Activated B cell treated with CpG ODN at 0.5 μM for 24 hours (primary cell): ENCODE measurements at regions not wholly inside any gene's neighbourhood (a gene's known extent, or its start where the extent isn't known, plus 50 kb on each side); places are given as distances from the start of the nearest gene placed in this dataset.

Experiments
- ATAC-seq: fragments of 200-7000 bp; cut with Tn5 transposase; one replicate; pipeline ENCODE4 v1.10.0; 2021; ENCODE audit warnings: low read depth, mild to moderate bottlenecking, moderate library complexity
- CTCF ChIA-PET: fragments of 350-600 bp; sonication (Branson Sonifier 250); formaldehyde crosslinking; loops from one replicate; lab custom pipeline; 2021; ENCODE audit warnings: antibody characterized with exemption; lab: Charles Lee
- POLR2A ChIA-PET: fragments of 350-600 bp; sonication (Branson Sonifier 250); formaldehyde crosslinking; loops from one replicate; lab custom pipeline; 2021; ENCODE audit warnings: antibody characterized with exemption; lab: Charles Lee
- DNase-seq: peaks from one replicate; pipeline ENCODE4 v3.0.0; 2022
- H3K27ac Mint-ChIP-seq: one replicate; pipeline ENCODE4 v1.8.0; 2020; ENCODE audit warnings: mixed read lengths
- H3K27me3 Mint-ChIP-seq: one replicate; pipeline ENCODE4 v1.8.0; 2021; ENCODE audit warnings: mixed read lengths
- H3K36me3 Mint-ChIP-seq: one replicate; pipeline ENCODE4 v1.8.0; 2021; ENCODE audit warnings: low read depth, mixed read lengths
- H3K4me1 Mint-ChIP-seq: one replicate; pipeline ENCODE4 v1.8.0; 2021; ENCODE audit warnings: mixed read lengths
- H3K4me3 Mint-ChIP-seq: one replicate; pipeline ENCODE4 v1.8.0; 2020; ENCODE audit warnings: mild to moderate bottlenecking, mixed read lengths
- H3K9me3 Mint-ChIP-seq: one replicate; pipeline ENCODE4 v1.8.0; 2020; ENCODE audit warnings: mixed read lengths
- CTCF ChIP-seq: fragments of 200-600 bp; IDR thresholded peaks from one replicate; pipeline ENCODE4 v1.8.0; 2022; ENCODE audit warnings: antibody characterized with exemption, mild to moderate bottlenecking
- intact Hi-C: fragments of 100-400 bp; cut with micrococcal nuclease; formaldehyde crosslinking; loops from one replicate; pipeline ENCODE4 v1.15.1; 2024

DNA sequence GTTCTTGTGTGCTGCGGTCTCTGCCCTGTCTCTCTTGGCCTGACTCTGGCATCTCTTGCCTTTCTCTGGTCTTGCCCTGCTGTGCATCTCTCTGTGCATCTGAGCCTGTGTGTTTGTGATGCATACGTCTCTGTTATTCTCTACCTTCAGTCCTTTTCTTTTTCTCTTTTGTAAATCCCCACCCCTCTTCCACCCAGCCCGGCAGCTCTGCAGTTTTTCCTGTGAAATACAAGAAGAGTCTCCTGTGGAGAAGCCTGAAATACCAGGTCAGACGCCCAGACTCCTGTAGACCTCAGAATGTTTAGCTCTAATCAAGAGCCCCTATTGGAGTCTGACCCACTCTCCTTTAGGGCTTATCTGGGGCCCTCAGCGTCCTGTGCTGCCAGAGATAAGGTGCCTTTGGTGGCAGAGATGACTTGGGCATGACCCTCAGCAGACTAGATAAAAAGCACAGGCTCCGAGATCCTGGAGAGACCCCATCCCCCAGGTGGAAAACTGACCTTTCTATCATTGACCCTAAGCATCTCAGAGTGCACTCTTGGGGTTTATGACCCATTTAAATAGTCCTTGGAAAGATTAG, 167.5 kb upstream of the SRRM4 start:
- no peak for TF ChIP-seq CTCF
- DNase-seq = no peak
- no peak overlapping the region for H3K27ac Mint-ChIP-seq
- intact Hi-C loops = no loop called here
- H3K4me1 Mint-ChIP-seq = no peaks in the 10 kb centered on the region
- no peak for ATAC-seq
- ChIA-PET POLR2A (no interaction called here), CTCF (no interaction called here)
- no peak overlapping the region for H3K4me3 Mint-ChIP-seq
- H3K27me3 Mint-ChIP-seq = peaks cover 14% of the 10 kb centered on the region
- H3K9me3 Mint-ChIP-seq = peaks cover 3% of the 10 kb centered on the region
- H3K36me3 Mint-ChIP-seq = no peaks in the 10 kb centered on the region

GRCh38 chr12:118816296-118816695, 165.0 kb upstream of the SRRM4 start:
- Mint-ChIP-seq H3K36me3 (no peaks in the 10 kb centered on the region), H3K27me3 (peaks cover 8% of the 10 kb centered on the region), H3K4me1 (no peaks in the 10 kb centered on the region), H3K27ac (no peak overlapping the region), H3K4me3 (no peak overlapping the region), H3K9me3 (peaks cover 3% of the 10 kb centered on the region)
- DNase-seq = no peak
- TF ChIP-seq CTCF = no peak
- ATAC-seq = no peak
- CTCF ChIA-PET = no interaction called here
- intact Hi-C loops = no loop called here
- POLR2A ChIA-PET = no interaction called here

GRCh38 chr12:118821386-118821925, 159.9 kb upstream of the SRRM4 start:
- H3K27ac Mint-ChIP-seq = no peak overlapping the region
- no peaks in the 10 kb centered on the region for H3K27me3 Mint-ChIP-seq
- ATAC-seq (no peak), DNase-seq (no peak)
- H3K9me3 Mint-ChIP-seq = peaks cover 4% of the 10 kb centered on the region
- no peak overlapping the region for H3K4me3 Mint-ChIP-seq
- no peak for TF ChIP-seq CTCF
- no peaks in the 10 kb centered on the region for H3K36me3 Mint-ChIP-seq
- ChIA-PET CTCF (no interaction called here), POLR2A (no interaction called here)
- H3K4me1 Mint-ChIP-seq = no peaks in the 10 kb centered on the region
- intact Hi-C loops = no loop called here

DNA sequence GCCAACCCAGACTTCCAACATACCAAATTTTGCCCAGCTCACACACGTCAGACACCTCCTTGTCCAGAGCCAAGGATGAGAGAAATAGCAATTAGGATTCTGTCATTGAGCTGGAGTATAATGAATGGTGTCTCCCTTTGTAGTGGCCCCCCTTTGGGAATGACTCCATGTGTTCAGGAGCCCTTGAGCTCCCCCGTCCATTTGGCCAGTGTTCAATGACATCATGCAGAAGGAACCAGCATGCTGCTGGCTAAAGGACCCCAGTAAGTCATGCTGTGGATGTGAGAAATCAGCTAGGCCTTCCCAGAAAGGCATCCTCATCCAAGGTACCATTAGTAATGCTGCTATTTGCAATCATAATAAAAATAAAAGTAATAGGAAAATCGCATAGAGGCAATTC, 158.8 kb upstream of the SRRM4 start:
- Mint-ChIP-seq H3K27ac (no peak overlapping the region), H3K27me3 (no peaks in the 10 kb centered on the region), H3K4me3 (no peak overlapping the region), H3K9me3 (peaks cover 2% of the 10 kb centered on the region), H3K4me1 (no peaks in the 10 kb centered on the region), H3K36me3 (no peaks in the 10 kb centered on the region)
- ChIA-PET CTCF (no interaction called here), POLR2A (no interaction called here)
- ATAC-seq = no peak
- DNase-seq = no peak
- TF ChIP-seq CTCF = no peak
- intact Hi-C loops = no loop called here

DNA sequence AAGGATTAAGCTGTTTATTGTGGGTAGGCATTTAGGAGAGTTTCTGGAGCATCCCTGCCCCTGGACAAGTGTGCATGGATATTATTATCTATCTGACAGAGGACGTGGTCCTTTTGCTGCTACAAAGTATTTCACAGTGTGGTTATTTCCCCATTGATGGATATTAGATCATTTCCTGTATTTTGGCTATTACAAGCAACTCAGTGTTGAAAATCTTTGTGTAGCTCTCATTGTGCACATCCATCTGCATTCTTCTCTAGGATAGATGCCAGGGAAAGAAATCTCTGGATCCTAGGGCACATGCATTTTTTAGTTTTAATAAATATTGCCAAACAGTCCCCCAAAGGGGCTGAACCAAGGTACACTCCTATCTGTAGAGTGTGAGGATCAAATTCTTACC, 154.3 kb upstream of the SRRM4 start:
- Mint-ChIP-seq H3K27ac (no peak overlapping the region), H3K9me3 (peaks cover 2% of the 10 kb centered on the region), H3K4me1 (no peaks in the 10 kb centered on the region), H3K36me3 (no peaks in the 10 kb centered on the region), H3K27me3 (no peaks in the 10 kb centered on the region), H3K4me3 (no peak overlapping the region)
- no peak for TF ChIP-seq CTCF
- ChIA-PET POLR2A (no interaction called here), CTCF (no interaction called here)
- ATAC-seq = no peak
- DNase-seq = no peak
- intact Hi-C loops = no loop called here
